Fibroblast of villous mesenchyme (primary cell): ENCODE measurements at regions not wholly inside any gene's neighbourhood (a gene's known extent, or its start where the extent isn't known, plus 50 kb on each side); places are given as distances from the start of the nearest gene placed in this dataset.

ENCODE experiments used
- DNase-seq: peaks from one replicate; pipeline ENCODE4 v3.0.0-alpha.2; 2010; ENCODE audit warnings: low read depth
- H3K4me3 ChIP-seq: 2 replicates; pipeline ENCODE4 v1.5.1; 2011; ENCODE audit warnings: low read depth, mild to moderate bottlenecking, low read length
- TF ChIP-seq, protein P1 (sequence below): IDR thresholded peaks from 2 replicates; pipeline ENCODE4 v1.5.1; 2012; ENCODE audit warnings: low read depth, mild to moderate bottlenecking, low read length; ENCODE audit not compliant: insufficient read depth

GRCh38 chr10:106396192-106396591, 768.3 kb downstream of the SORCS1 start:
- no peak overlapping the region for H3K4me3 ChIP-seq
- no peak for DNase-seq
- TF ChIP-seq, protein P1, sequence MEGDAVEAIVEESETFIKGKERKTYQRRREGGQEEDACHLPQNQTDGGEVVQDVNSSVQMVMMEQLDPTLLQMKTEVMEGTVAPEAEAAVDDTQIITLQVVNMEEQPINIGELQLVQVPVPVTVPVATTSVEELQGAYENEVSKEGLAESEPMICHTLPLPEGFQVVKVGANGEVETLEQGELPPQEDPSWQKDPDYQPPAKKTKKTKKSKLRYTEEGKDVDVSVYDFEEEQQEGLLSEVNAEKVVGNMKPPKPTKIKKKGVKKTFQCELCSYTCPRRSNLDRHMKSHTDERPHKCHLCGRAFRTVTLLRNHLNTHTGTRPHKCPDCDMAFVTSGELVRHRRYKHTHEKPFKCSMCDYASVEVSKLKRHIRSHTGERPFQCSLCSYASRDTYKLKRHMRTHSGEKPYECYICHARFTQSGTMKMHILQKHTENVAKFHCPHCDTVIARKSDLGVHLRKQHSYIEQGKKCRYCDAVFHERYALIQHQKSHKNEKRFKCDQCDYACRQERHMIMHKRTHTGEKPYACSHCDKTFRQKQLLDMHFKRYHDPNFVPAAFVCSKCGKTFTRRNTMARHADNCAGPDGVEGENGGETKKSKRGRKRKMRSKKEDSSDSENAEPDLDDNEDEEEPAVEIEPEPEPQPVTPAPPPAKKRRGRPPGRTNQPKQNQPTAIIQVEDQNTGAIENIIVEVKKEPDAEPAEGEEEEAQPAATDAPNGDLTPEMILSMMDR = no peak

DNA sequence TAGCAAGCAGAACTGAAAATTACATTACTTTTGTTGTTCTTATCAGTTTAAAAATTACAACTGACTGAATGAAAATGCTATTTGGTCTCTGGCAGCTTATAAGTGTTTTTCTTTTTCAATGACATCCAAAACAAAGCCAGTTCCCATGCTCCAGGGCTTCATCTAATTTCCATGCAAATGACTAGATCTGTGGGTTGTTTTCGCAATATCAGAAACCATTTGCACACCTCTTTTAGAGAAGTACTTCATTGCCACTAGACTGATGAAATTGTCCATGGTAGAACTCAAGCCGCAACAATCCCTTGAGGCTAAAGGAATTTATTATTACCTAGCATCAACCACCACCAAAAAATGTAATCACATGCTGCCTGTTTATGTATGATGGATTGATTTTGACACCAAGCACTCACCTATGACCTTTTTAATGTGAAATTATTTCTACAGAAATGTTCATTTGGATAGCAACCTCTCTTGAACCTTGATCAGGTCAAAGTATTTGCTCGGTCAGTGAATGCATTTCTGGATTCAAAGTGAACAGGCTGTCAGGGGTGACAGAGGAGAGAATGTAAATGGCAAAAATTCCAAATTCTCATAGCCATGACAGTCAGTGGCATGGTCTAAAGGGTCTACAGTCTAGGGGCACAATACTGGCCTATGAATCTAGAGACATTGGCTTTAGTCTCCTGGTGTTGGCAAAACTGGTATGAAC, 769.3 kb downstream of the SORCS1 start:
- TF ChIP-seq, protein P1 = no peak
- no peak overlapping the region for H3K4me3 ChIP-seq
- DNase-seq = peak; percentile 23

DNA sequence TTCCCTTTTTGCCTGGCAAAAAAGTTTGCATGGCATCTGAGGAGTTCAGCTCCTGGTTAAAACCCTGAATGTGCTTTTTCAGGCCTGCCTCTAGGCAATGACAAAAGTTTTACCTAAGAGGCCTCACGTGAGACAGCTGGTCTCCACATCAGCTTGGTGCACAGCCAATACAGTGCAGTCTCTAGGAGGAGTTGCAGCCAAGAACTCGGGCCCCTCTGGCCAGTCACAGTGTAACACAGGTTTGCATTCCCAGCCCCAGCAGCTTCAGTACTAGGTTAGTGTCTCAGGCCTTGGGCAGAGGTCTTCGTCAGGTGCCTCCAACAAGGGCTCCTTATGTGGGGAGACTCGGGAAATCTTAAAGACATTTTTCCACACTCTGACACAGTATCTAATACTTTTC, 771.7 kb downstream of the SORCS1 start:
- DNase-seq = no peak
- H3K4me3 ChIP-seq = no peak overlapping the region
- TF ChIP-seq, protein P1 = no peak

DNA sequence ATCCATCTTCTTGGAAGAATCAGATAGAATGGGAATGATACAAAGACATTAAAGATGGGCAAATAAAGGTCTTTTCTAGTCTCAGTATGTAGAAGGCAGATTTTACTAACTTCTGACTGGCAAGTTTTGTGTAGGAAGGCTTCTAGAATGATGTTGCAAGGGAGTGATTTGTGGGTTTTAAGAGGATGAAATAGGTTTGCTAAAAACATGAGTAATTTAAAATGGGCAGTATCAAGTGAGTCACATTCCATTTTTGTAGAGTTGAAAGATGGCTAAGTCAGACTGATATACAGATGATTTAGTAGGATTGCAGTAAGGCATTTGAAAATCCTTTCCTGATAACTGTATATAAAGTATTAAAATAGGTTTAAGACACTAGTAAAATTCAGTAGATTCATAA, 777.4 kb downstream of the SORCS1 start:
- DNase-seq = no peak
- no peak overlapping the region for H3K4me3 ChIP-seq
- TF ChIP-seq, protein P1 = no peak

DNA sequence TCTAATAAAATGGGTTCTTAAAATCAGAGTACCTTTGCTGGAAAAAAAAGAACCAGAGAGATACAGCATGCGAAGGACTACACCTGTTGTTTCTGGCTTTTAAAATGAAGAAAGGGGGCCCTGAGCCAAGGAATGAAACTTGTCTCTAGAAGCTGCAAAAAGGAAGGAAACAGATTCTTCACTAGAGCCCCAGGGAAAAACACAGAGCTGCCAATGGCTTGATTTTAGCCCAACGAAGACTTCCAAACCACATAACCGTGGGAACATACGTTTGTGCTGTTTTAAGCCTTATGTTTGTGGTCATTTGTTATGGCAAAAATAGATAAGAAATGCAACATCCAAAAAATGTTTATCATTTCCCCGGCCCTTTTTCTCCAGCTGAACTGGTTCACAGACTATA, 780.0 kb downstream of the SORCS1 start:
- no peak for DNase-seq
- no peak overlapping the region for H3K4me3 ChIP-seq
- TF ChIP-seq, protein P1 = no peak

DNA sequence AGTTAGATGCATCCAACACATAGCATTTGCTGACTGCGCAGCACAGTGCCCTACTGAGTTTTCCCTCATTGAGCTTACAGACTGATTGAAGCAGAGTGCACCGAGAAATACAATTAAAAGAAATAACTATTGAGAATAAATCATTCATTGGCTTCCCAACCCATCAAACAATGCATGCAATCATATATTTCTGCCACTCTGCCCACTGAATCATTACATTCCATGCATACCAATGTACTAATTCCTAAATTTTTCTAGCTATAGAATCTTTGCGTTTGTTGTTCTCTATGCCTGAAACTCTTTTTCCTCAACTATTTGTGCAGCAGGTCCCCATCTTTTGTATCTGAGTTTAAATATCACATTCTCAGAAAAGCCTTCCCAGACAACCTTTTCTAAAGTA, 783.8 kb downstream of the SORCS1 start:
- H3K4me3 ChIP-seq = no peak overlapping the region
- no peak for DNase-seq
- TF ChIP-seq, protein P1 = no peak

GRCh38 chr10:106378251-106378650, 786.3 kb downstream of the SORCS1 start:
- TF ChIP-seq, protein P1 = no peak
- H3K4me3 ChIP-seq = no peak overlapping the region
- no peak for DNase-seq
